Neural cell (in vitro differentiated cells): ENCODE measurements at regions not wholly inside any gene's neighbourhood (a gene's known extent, or its start where the extent isn't known, plus 50 kb on each side); places are given as distances from the start of the nearest gene placed in this dataset.

Experiments
- CTCF ChIP-seq: fragments of 450-650 bp; IDR thresholded peaks from 2 replicates; pipeline ENCODE4 v1.5.1; 2014; ENCODE audit warnings: antibody characterized with exemption, mild to moderate bottlenecking, moderate library complexity; ENCODE audit not compliant: poor library complexity, severe bottlenecking
- EP300 ChIP-seq: fragments of 450-650 bp; conservative IDR thresholded peaks from 2 replicates; pipeline ENCODE4 v1.6.1; 2014; ENCODE audit warnings: antibody characterized with exemption, mild to moderate bottlenecking, moderate library complexity; ENCODE audit not compliant: poor library complexity, severe bottlenecking
- EZH2 ChIP-seq: fragments of 200-600, 300-800 bp; shearing (Covaris generic), sonication (generic); IDR thresholded peaks from 2 replicates; pipeline ENCODE4 v1.6.1; 2014; ENCODE audit warnings: antibody characterized with exemption, low read length, borderline replicate concordance, mild to moderate bottlenecking; ENCODE audit not compliant: insufficient read depth, poor library complexity, severe bottlenecking
- POLR2AphosphoS5 ChIP-seq: IDR thresholded peaks from 2 replicates; pipeline ENCODE4 v1.6.1; 2012
- RAD21 ChIP-seq: fragments of 450-650 bp; conservative IDR thresholded peaks from 2 replicates; pipeline ENCODE4 v1.6.1; 2014; ENCODE audit warnings: antibody characterized with exemption, mild to moderate bottlenecking, moderate library complexity
- REST ChIP-seq: IDR thresholded peaks from 2 replicates; pipeline ENCODE4 v1.6.1; 2012; ENCODE audit warnings: borderline replicate concordance
- SMC3 ChIP-seq: fragments of 450-650 bp; conservative IDR thresholded peaks from 2 replicates; pipeline ENCODE4 v1.6.1; 2014; ENCODE audit warnings: antibody characterized with exemption, mild to moderate bottlenecking, moderate library complexity; ENCODE audit not compliant: poor library complexity
- TAF1 ChIP-seq: IDR thresholded peaks from 2 replicates; pipeline ENCODE4 v1.6.1; 2012; ENCODE audit warnings: low read depth

GRCh38 chr5:155700333-155700732 is 626.6 kb upstream of the SGCD start:
- no peak for TF ChIP-seq EP300
- no peak for TF ChIP-seq CTCF
- no peak for TF ChIP-seq EZH2
- no peak for TF ChIP-seq POLR2AphosphoS5
- no peak for TF ChIP-seq SMC3
- TF ChIP-seq TAF1, result no peak
- no peak for TF ChIP-seq RAD21
- TF ChIP-seq REST, result no peak
